ENCODE measurements at regions not wholly inside any gene's neighbourhood (a gene's known extent, or its start where the extent isn't known, plus 50 kb on each side); places are given as distances from the start of the nearest gene placed in this dataset.
"Not testable (repeated sequence)": the region's sequence is repeated elsewhere in the genome, so short reads cannot be mapped to it uniquely, and the experiment has no call there.

DNA sequence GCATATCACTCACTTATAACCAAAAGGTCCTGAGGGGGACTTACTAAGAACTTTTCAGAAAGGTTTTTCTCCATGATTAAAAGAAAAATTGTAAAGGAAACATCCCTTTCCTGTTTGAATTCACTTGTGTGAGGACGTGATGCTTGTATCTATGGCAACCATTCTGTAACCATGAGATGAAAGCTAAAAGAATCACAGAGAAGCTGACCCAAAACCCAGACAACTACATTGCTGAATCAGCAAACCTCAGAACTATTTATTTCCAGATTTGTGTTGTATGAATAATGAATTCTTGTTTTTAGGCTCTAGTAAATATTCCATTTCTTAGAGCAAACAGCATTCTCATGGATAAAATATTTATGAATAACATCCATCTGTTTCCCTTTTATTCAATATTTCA lies 91.2 kb downstream of the RCHY1 start:
- Histone ChIP-seq H3K4me3 (ENCODE audit: low read depth in 1 of 2, low read length in 2 of 2) (no peak overlapping the region), H3K36me3 (ENCODE audit: insufficient read depth, low read length) (no peaks in the 10 kb centered on the region), H3K27me3 (ENCODE audit: control insufficient read depth in 1 of 2, insufficient read depth in 2 of 2, low read length in 2 of 2) (no peaks in the 10 kb centered on the region), H3K4me1 (ENCODE audit: insufficient read depth, low read length) (no peaks in the 10 kb centered on the region), H3K27ac (ENCODE audit: low read depth, low read length) (no peak overlapping the region), H3K9ac (ENCODE audit: low read length) (no peak overlapping the region), H3K9me3 (ENCODE audit: low read length) (no peaks in the 10 kb centered on the region)

DNA sequence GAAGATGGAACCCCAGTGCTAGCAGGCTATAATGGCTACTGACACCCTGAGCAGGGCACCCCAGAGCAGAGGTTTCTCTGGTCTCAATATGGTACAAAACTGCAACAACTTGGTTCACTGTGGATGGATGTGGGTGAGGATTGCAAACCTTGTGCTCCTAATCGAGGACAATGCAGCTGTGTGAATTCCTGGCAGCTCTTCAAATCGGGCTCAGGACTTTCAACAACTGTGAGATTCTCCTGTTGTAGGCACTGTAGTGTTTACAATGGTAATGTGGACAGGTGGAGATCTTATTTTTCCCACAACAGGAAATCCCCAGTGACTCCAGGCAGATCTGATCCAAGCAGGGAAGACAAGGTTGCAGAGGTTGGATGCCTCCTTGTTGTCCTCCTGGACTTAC lies 101.5 kb downstream of the RCHY1 start:
- Histone ChIP-seq H3K4me3 (ENCODE audit: low read depth in 1 of 2, low read length in 2 of 2) (no peak overlapping the region), H3K4me1 (ENCODE audit: insufficient read depth, low read length) (no peaks in the 10 kb centered on the region), H3K9ac (ENCODE audit: low read length) (no peak overlapping the region), H3K9me3 (ENCODE audit: low read length) (no peaks in the 10 kb centered on the region), H3K36me3 (ENCODE audit: insufficient read depth, low read length) (no peaks in the 10 kb centered on the region), H3K27me3 (ENCODE audit: control insufficient read depth in 1 of 2, insufficient read depth in 2 of 2, low read length in 2 of 2) (no peaks in the 10 kb centered on the region), H3K27ac (ENCODE audit: low read depth, low read length) (no peak overlapping the region)

DNA sequence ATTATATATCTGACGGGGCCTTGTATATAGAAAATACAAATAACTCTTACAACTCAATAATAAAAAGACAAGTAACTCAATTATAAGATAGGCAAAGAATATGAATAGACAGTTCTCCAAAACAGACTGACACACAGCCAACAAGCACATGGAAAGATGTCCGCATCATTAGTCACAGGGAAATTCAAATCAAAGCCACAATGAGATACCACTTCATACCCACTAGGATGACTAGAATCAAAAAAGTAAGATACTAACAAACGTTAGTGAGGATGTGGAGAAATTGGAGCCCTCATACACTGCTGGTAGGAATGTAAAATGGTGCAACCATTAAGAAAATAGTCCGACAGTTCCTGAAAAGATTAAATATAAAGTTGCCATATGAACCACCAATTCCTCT lies 115.7 kb downstream of the RCHY1 start:
- Histone ChIP-seq H3K9ac (ENCODE audit: low read length) (no peak overlapping the region), H3K9me3 (ENCODE audit: low read length) (no peaks in the 10 kb centered on the region), H3K27ac (ENCODE audit: low read depth, low read length) (no peak overlapping the region), H3K36me3 (ENCODE audit: insufficient read depth, low read length) (no peaks in the 10 kb centered on the region), H3K4me3 (ENCODE audit: low read depth in 1 of 2, low read length in 2 of 2) (no peak overlapping the region), H3K27me3 (ENCODE audit: control insufficient read depth in 1 of 2, insufficient read depth in 2 of 2, low read length in 2 of 2) (no peaks in the 10 kb centered on the region), H3K4me1 (ENCODE audit: insufficient read depth, low read length) (no peaks in the 10 kb centered on the region)

DNA sequence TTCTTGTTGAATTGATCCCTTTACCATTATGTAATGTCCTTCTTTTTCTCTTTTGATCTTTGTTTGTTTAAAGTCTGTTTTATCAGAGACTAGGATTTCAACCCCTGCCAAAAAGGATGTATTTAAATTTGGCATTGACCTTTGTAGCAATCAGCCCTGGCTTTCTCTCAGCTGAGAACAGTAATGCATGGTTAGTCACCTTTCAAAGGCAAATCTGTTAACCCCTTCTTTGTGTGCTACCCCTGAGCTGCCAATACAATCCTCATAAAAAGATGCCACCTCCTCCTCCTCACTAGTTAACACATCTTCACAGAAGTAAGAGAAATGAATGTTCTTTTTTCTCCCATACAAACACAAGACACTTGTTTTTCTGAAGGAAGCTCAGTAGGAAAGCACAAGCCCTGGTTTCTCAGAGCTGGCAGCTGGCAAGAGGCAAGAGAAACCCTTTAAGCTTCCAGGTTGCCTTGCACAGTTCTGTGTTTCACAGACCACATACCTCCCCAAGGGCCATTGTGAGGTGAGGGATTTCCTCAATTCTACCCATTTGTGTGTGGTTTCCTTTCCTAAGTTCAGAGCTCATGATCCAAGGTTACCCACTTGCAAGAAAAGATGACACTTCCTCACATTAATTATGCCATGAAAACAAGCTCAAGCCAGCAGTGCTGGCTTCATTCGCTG lies 122.6 kb downstream of the RCHY1 start:
- Histone ChIP-seq H3K27me3 (ENCODE audit: control insufficient read depth in 1 of 2, insufficient read depth in 2 of 2, low read length in 2 of 2) (no peaks in the 10 kb centered on the region), H3K36me3 (ENCODE audit: insufficient read depth, low read length) (no peaks in the 10 kb centered on the region), H3K9me3 (ENCODE audit: low read length) (no peaks in the 10 kb centered on the region), H3K4me3 (ENCODE audit: low read depth in 1 of 2, low read length in 2 of 2) (no peak overlapping the region), H3K27ac (ENCODE audit: low read depth, low read length) (no peak overlapping the region), H3K9ac (ENCODE audit: low read length) (no peak overlapping the region), H3K4me1 (ENCODE audit: insufficient read depth, low read length) (no peaks in the 10 kb centered on the region)

DNA sequence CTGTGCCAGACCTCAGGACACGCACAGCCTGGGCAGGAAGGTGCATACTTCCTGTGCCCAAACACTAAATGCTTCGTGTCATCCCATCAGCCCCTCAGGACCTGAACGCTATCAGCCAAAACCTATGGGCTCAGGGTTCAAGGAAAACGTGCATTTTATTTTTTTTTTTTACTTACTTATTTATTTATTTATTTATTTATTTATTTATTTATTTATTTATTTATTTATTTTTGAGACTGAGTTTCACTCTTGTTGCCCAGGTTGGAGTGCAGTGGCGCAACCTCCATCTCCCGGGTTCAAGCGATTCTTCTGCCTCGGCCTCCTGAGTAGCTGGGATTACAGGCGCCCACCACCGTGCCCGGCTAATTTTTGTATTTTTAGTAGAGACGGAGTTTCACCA lies 127.8 kb downstream of the RCHY1 start:
- not testable (repeated sequence) for H3K4me1 ChIP-seq (ENCODE audit: insufficient read depth, low read length); H3K9me3 ChIP-seq (ENCODE audit: low read length); H3K9ac ChIP-seq (ENCODE audit: low read length); H3K27me3 ChIP-seq (ENCODE audit: control insufficient read depth in 1 of 2, insufficient read depth in 2 of 2, low read length in 2 of 2); H3K4me3 ChIP-seq (ENCODE audit: low read depth in 1 of 2, low read length in 2 of 2); H3K36me3 ChIP-seq (ENCODE audit: insufficient read depth, low read length); H3K27ac ChIP-seq (ENCODE audit: low read depth, low read length)

DNA sequence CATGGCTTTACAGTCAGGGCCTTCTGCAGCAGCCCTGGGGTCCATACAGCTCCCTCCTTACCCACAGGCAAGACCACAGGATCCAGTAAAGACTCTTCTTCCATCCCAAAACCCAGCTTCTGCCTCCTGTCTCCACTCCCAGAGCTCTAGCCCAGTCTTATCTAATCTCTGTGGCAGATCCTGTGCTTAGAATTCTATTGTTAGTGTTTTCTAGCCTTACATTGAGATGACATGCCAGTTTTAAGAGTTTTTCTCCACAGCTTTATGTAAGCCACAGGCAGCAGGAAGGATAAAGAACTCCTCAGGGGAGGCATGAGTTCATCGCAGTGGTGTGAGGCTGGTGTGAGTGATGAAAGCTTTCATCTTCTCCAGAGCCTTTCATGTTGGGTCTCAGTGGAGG lies 129.1 kb downstream of the RCHY1 start:
- no peaks in the 10 kb centered on the region for H3K27me3 ChIP-seq (ENCODE audit: control insufficient read depth in 1 of 2, insufficient read depth in 2 of 2, low read length in 2 of 2)
- no peak overlapping the region for H3K27ac ChIP-seq (ENCODE audit: low read depth, low read length)
- no peaks in the 10 kb centered on the region for H3K4me1 ChIP-seq (ENCODE audit: insufficient read depth, low read length)
- H3K9me3 ChIP-seq (ENCODE audit: low read length): no peaks in the 10 kb centered on the region
- no peak overlapping the region for H3K4me3 ChIP-seq (ENCODE audit: low read depth in 1 of 2, low read length in 2 of 2)
- no peak overlapping the region for H3K9ac ChIP-seq (ENCODE audit: low read length)
- no peaks in the 10 kb centered on the region for H3K36me3 ChIP-seq (ENCODE audit: insufficient read depth, low read length)

DNA sequence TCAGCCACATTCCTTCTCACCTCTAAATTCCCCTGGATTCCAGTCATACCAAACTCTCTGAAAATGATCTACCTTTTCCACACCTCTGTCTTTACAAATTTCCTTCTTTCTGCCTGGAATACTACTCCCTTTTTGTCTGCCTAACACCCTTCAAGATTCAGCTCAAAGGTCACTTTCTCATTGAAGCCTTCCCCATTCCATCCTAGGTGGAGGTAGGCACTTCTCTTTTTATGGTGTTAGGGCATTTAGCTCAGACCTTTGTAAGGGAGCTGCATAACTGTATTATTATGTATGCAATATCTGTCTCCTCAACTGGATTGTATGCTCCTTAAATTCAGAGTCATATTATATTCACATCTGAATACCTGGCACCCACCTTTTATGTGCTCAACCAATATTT lies 137.7 kb downstream of the RCHY1 start:
- Histone ChIP-seq H3K27me3 (ENCODE audit: control insufficient read depth in 1 of 2, insufficient read depth in 2 of 2, low read length in 2 of 2) (no peaks in the 10 kb centered on the region), H3K4me3 (ENCODE audit: low read depth in 1 of 2, low read length in 2 of 2) (no peak overlapping the region), H3K9ac (ENCODE audit: low read length) (no peak overlapping the region), H3K27ac (ENCODE audit: low read depth, low read length) (no peak overlapping the region), H3K9me3 (ENCODE audit: low read length) (no peaks in the 10 kb centered on the region), H3K4me1 (ENCODE audit: insufficient read depth, low read length) (no peaks in the 10 kb centered on the region), H3K36me3 (ENCODE audit: insufficient read depth, low read length) (no peaks in the 10 kb centered on the region)

DNA sequence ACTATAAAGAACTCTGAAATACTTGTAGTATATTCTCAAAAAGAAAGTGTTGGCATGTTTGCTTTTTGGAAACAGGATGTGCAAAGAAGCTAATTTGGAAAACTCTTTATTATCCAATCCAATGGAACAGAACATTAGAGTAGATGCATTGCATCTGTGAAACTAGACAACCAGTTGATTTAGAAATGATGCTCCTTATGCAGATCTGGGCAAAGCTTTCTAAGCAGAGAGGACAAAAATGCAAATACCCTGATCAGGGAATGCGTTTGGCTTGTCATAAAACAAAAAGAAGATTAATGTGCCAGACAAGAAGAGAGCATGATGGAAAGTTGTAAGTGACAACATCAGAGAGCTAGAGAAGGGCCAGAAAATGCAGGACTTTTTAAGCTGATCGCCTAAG lies 142.3 kb downstream of the RCHY1 start:
- Histone ChIP-seq H3K27me3 (ENCODE audit: control insufficient read depth in 1 of 2, insufficient read depth in 2 of 2, low read length in 2 of 2) (no peaks in the 10 kb centered on the region), H3K27ac (ENCODE audit: low read depth, low read length) (no peak overlapping the region), H3K4me1 (ENCODE audit: insufficient read depth, low read length) (no peaks in the 10 kb centered on the region), H3K4me3 (ENCODE audit: low read depth in 1 of 2, low read length in 2 of 2) (no peak overlapping the region), H3K9me3 (ENCODE audit: low read length) (no peaks in the 10 kb centered on the region), H3K9ac (ENCODE audit: low read length) (no peak overlapping the region), H3K36me3 (ENCODE audit: insufficient read depth, low read length) (no peaks in the 10 kb centered on the region)

DNA sequence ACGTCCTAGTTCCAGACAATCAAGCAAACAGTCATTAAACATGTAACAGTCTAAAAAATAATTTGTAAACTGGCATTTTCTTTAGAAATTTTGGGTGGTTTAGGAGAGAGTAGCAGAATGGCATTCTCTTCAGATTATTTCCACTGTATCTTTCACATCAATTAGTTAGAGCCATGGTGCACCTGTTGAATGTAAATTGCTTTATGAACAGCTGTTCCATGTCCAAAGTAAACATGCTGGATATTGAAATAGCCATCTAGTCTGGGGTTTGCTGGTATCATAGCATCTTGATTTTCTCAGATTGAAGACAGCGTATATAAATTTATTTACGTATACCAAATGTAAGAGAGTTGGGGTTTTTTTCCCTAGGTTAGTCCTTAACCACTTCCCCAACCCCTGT lies 143.6 kb downstream of the RCHY1 start:
- Histone ChIP-seq H3K36me3 (ENCODE audit: insufficient read depth, low read length) (no peaks in the 10 kb centered on the region), H3K4me1 (ENCODE audit: insufficient read depth, low read length) (no peaks in the 10 kb centered on the region), H3K27ac (ENCODE audit: low read depth, low read length) (no peak overlapping the region), H3K9ac (ENCODE audit: low read length) (no peak overlapping the region), H3K9me3 (ENCODE audit: low read length) (no peaks in the 10 kb centered on the region), H3K27me3 (ENCODE audit: control insufficient read depth in 1 of 2, insufficient read depth in 2 of 2, low read length in 2 of 2) (no peaks in the 10 kb centered on the region), H3K4me3 (ENCODE audit: low read depth in 1 of 2, low read length in 2 of 2) (no peak overlapping the region)

DNA sequence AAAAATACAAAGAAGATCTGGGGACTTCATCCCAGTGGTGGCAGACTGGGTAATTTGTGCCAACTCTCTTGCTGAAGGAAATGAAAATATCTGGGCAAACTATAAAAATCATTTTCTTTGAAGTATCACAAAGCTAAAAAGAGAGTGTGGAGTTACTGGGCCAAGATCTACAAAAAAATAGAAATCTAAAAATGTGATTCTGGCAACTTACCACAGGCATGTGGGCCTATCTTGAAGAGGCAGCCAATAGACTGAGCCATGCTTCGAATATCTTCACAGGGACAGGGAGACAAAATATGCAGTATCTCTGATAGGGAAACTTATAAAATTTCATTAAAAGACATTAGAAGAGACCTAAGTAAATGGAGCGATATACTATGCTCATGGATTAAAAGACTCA lies 168.8 kb downstream of the RCHY1 start:
- no peak overlapping the region for H3K27ac ChIP-seq (ENCODE audit: low read depth, low read length)
- H3K4me1 ChIP-seq (ENCODE audit: insufficient read depth, low read length): no peaks in the 10 kb centered on the region
- H3K36me3 ChIP-seq (ENCODE audit: insufficient read depth, low read length): no peaks in the 10 kb centered on the region
- H3K27me3 ChIP-seq (ENCODE audit: control insufficient read depth in 1 of 2, insufficient read depth in 2 of 2, low read length in 2 of 2): no peaks in the 10 kb centered on the region
- H3K4me3 ChIP-seq (ENCODE audit: low read depth in 1 of 2, low read length in 2 of 2): no peak overlapping the region
- H3K9ac ChIP-seq (ENCODE audit: low read length): no peak overlapping the region
- H3K9me3 ChIP-seq (ENCODE audit: low read length): no peaks in the 10 kb centered on the region

DNA sequence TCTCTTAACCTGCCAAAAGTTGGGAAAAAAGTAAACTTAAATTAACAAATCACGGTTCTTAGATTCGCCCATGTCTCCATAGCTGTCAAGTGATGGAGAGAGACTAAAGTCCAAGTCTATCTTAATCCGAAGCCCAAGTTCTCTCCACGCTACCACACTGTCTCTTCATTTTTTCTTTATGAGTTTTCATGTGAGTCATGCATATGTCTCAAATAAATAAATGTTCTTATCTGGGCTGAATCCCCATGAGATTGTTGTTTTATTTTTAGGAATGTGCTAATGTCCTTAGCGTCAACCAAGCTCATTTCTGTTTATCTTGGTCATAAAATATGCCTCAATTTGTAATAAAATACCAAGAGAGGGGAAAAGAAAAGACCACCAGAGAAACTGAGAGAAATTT lies 169.3 kb downstream of the RCHY1 start:
- Histone ChIP-seq H3K4me3 (ENCODE audit: low read depth in 1 of 2, low read length in 2 of 2) (no peak overlapping the region), H3K9me3 (ENCODE audit: low read length) (no peaks in the 10 kb centered on the region), H3K4me1 (ENCODE audit: insufficient read depth, low read length) (no peaks in the 10 kb centered on the region), H3K27me3 (ENCODE audit: control insufficient read depth in 1 of 2, insufficient read depth in 2 of 2, low read length in 2 of 2) (no peaks in the 10 kb centered on the region), H3K9ac (ENCODE audit: low read length) (no peak overlapping the region), H3K27ac (ENCODE audit: low read depth, low read length) (no peak overlapping the region), H3K36me3 (ENCODE audit: insufficient read depth, low read length) (no peaks in the 10 kb centered on the region)

DNA sequence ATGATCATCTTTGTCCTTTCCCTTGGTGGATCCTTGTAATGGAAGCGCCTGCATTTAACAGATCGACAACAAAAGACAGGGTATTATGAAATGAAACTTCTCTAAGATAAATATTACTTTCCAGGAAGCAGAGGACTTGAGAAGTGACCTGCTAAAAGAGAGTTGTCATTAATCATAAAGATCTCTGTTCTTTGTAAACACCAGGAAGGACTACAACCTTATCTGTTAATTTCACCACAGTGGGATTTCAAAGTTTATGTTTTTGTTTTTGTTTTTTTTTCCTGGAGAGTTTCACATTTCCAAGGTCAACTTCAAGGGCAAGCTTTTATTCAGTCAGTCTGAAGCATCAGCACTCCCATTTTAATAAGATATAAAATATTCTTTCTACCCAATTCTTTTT lies 170.9 kb downstream of the RCHY1 start:
- Histone ChIP-seq H3K4me1 (ENCODE audit: insufficient read depth, low read length) (no peaks in the 10 kb centered on the region), H3K9me3 (ENCODE audit: low read length) (no peaks in the 10 kb centered on the region), H3K9ac (ENCODE audit: low read length) (no peak overlapping the region), H3K4me3 (ENCODE audit: low read depth in 1 of 2, low read length in 2 of 2) (no peak overlapping the region), H3K36me3 (ENCODE audit: insufficient read depth, low read length) (no peaks in the 10 kb centered on the region), H3K27ac (ENCODE audit: low read depth, low read length) (no peak overlapping the region), H3K27me3 (ENCODE audit: control insufficient read depth in 1 of 2, insufficient read depth in 2 of 2, low read length in 2 of 2) (no peaks in the 10 kb centered on the region)

Data from muscle layer of colon (tissue), 2 donors.